ENCODE measurements at regions not wholly inside any gene's neighbourhood (a gene's known extent, or its start where the extent isn't known, plus 50 kb on each side); places are given as distances from the start of the nearest gene placed in this dataset.

DNA sequence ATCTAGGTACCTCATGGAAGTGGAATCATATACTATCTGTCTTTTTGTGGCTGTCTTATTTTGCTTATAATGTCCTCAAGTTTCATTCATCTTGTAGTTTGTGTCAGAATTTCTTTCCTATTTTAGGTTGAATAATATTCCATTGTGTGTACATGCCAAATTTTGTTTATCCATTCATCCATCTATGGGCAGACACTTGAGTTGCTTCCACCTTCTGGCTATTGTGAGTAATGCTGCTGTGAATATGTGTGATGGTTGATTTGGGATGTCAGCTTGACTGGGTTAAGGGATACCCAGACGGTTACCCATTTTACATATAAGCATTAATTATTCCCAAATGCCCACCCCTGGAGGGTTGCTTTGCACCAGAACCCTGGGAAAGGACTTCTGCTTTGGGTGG lies 477.5 kb downstream of the PTPRU start:
- no peak for DNase-seq

- DNase-seq: no peak
These were observed 476.5 kb downstream of the PTPRU start for GRCh38 chr1:29712801-29713200.

DNA sequence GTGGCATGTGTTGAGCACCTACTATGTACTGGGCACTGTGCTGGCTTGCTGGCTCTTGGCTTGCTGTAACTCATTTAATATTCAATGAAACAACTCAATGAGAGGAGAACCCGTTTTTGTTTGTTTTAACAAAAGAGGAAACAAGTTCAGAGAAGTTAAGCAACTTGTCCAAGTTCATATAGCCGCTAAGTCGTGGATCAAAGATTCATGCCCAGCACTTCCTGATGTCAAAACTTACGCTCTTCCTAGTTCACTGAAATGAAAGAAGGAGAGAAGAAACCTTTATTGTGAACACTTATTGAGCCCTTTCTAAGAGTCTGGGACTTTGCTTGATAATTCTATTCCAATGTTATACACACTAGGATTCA lies 475.9 kb downstream of the PTPRU start:
- no peak for DNase-seq

GRCh38 chr1:29711582-29712283 lies 475.4 kb downstream of the PTPRU start:
- peak in 1 of 3 donors; percentile 47 for DNase-seq

DNA sequence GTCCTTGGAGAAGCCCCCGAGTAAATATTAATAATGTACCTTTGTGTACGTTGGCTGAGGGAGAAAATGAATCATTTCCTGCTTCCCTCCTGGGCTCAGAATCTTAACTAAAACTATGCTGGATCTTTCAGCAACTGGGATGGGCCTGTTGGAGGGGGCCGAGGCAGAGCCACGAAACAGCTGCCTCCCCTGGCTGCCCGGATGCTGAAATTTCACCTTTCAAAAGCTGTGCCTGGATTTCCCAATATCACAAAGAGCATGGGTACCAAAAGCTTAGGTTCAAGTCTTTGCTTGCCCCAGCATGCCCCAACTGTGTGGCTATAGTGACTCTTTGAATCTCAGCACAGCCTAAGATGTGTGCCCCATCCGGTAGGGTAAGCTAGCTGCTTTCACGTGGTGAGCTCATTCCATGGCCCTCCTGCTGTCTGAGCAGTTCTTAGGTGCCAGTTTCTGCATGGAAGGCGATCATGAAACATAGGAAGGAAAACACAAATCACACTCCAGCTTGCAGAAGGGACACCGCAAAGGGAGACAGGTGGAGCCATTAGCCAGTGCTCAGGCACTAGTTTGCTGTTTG lies 473.5 kb downstream of the PTPRU start:
- peak in 2 of 3 donors; percentile 10 to 34 for DNase-seq

DNA sequence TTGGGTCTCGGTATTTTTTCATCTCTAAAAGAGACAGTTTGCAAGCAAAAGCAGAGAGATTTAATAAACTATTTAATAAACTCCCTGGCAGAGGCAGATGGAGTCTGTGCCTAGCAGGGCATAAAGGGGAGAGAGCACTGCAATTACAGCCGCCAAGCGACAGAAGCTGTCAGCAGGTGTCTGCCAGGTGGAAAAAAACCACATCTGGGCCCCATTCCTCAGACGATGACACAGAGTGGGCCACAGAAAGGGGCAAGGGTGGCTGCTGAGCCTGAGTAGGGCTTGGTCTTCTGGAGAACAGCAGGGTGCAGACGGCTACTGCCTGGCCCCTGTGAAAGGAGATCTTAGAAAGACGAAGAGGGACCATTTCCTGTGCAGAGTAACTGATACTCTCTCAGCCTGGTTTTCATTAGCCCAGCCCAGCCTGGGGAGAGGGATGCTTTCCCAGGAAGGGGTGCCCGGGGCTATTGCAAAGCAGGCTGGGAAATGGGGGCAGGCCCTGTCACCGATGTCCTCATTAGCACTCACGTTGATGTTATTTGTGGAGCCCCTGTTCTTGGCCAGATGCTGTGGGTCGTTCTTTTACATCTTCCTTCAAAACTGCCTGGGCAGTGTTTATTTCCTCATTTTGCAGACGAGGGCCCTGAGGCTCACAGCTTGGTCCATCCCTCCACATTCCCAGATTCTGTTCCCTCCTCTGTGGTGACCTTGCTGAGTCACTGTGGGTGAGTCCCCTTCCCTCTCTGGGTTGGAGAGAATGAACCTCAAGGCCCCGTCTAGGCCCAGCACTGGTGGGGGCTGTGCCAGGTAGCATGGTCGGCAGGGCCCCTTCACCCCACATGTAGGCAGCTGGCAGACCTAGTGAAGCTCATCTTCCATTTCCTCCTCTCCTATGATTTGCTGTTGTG lies 472.7 kb downstream of the PTPRU start:
- DNase-seq: peak in 2 of 3 donors; percentile 22 to 60

DNA sequence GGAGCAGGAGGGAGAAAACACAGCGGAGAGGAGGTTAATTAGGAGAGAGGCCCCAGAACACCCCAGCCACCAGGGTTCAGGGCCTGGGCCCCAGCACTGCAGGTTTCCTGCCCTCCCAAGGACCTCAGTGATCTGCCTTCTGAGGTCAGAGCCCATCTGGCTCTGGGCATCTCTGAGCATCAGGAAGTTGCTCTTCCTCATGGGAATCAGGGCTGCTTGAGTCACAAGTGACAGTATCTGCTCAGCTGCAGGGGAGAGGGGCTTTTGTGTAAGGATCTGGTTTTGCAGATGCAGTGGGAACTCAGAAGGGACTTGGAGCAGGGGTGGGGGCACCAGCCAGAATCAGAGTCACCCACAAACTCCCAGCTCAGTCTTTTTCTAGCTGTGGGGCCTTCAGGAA lies 472.1 kb downstream of the PTPRU start:
- no peak for DNase-seq

GRCh38 chr1:29707796-29708195 lies 471.5 kb downstream of the PTPRU start:
- no peak for DNase-seq

DNA sequence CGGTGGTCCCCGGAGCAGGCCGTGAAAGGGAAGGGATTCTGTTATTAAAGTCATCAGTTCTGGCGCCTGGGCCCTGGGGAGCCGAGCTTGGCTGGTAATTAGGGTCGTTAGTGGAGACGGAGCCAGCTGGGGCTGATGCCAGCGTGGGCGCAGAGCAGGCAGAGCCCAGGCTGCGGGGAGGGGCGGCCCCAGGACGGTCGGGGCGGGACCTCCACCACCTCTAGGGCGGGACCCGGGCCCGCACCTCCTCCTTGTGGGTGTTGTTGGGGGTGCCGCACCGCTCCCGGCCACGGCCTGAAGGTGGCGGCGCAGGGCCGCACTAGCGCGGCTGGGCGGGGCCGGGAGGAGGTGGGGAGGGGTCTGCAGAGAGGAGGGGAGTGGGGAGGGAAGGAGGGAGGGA lies 470.6 kb downstream of the PTPRU start:
- DNase-seq: peak in 1 of 3 donors; percentile 33

DNA sequence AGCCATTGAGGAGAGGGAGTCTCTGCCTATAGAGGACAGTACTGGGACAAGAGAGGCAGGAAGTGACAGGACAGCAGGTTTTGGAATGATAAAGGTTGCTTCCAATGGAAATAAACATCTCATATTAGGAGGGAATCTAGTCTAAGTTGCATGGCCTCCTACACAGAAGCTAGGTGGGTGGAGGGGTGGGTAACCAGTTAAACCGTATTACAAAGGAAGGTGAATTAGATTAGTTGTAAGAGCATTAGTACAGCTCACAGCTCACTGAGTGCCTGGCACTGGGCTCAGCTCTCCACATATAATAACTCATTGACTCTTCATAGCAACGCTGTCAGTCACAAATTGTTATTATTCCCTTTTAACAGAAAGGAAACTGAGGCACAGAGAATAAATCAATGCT lies 468.1 kb downstream of the PTPRU start:
- no peak for DNase-seq

DNA sequence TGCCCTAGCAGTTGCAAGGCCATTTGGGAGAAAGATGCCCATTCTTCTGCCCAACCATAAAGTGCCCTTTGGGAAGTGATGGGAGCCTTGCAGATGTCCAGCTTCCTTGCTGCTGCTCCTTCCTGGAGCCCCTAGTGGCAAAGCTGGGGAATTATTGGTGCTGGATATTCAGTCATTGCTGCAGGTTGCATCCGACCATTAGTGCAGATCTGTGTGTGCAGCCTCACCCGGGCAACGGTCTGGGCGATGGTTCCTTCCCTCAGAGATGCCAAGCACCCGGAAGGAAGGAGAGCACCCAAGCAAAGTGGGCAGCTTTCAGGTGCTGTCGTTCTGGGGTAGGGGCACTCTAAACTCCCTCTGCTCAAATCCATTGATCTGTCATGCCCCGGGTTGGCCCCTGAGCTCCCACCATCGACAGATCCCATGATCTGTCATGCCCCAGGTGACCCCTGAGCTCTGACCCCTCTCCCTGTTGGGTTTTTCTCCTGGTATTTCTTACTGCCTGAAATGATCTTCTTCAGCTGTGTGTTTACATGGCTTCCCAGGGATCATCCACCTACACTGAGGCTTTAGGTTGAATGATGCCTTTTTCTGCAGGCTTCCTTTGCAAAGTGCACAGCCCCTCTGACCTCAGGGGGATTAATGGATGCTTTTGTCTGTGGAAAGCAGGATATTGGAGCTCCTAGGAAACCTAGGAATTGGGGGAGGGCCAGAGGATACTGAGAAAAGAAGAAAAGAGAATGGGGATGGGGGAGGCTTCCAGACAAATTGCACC lies 467.5 kb downstream of the PTPRU start:
- DNase-seq: peak in 1 of 3 donors; percentile 44

GRCh38 chr1:29700491-29700890 lies 464.2 kb downstream of the PTPRU start:
- DNase-seq: no peak

DNA sequence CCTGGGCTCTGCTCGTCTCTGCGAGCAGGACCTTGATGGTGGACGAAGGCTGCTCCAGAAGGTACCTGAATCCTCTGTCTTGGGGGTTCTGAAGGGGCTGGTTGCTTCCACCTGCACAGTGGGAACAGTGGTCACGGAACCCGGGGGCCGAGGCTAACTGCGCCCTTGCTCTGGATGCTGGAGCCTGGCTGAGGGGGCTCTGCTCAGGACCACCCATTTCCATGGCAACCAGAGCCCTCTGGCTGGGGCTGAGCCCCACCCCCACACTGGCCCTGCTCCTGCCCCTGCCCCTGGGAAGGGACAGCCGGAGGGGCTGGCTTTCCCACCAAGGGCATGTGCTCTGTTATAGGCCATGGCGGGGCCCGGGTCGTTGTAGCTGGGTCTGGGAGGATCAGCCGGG lies 462.3 kb downstream of the PTPRU start:
- no peak for DNase-seq

- DNase-seq: peak in 1 of 3 donors; percentile 48
These were observed 461.7 kb downstream of the PTPRU start for GRCh38 chr1:29698033-29698432.

DNA sequence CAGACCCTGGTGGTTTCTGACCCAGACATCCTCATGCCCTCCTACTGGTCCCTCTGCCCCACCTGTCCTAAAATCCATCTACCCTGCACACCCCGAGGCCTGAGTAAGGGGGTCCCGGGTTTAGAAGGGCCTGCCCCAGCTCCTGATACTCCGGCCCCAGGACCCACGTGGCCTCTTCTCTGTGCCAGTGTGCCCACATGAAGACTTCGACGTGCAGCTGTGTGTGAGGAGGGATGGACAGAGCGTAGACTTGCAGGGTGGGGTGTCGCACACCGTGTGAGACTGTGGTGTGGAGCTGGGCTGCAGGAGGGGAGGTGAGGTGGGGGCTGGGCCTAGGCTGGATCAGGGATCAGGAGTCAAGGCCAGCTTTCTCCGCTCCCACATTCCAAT lies 461.1 kb downstream of the PTPRU start:
- no peak for DNase-seq

- DNase-seq: no peak
These were observed 460.5 kb downstream of the PTPRU start for GRCh38 chr1:29696656-29697390.

DNA sequence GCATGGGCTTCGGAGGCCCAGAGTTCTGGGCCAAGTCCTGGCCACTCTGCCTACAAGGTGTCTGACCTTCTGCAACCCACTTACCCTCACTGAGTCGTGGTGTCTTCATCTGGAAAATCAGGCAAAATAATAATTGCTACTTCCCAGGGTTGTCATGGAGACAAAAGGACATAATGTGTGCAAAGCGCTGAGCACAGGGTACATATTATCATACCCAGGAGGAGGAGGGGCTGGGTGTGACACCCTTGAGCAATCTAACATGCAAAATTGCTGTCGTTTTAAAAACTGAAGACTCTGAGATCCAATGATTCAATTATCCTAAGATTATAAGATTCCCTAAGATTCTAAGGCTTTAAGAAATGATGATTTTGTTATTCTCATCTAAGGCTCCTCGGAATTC lies 459.5 kb downstream of the PTPRU start:
- no peak for DNase-seq

- DNase-seq: no peak
These were observed 458.7 kb downstream of the PTPRU start for GRCh38 chr1:29695036-29695435.

- no peak for DNase-seq
These were observed 455.2 kb downstream of the PTPRU start for GRCh38 chr1:29691499-29691898.

DNA sequence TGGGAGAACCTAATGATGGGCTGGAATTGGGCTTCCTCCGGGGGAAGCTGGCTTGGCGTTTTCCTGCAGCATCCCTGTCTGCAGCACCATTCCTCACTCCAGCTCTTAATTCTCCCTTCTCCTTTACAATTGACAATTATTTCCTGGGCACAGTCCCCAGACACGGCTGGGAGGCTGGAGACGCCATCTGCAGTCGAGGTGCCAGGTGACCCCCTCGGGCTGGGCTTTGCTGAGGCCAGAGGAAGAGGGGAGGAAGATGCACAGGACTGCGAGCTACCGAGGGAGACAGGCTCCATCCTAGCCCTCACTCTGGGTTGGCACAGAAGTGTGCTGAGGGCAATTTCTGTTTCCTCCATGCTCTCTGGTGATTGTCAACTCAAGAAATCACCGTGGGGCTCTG lies 453.8 kb downstream of the PTPRU start:
- no peak for DNase-seq

- no peak for DNase-seq
These were observed 453.2 kb downstream of the PTPRU start for GRCh38 chr1:29689372-29690030.
